ENCODE measurements at regions not wholly inside any gene's neighbourhood (a gene's known extent, or its start where the extent isn't known, plus 50 kb on each side); places are given as distances from the start of the nearest gene placed in this dataset.

- DNase-seq (ENCODE audit: extremely low spot score), result no peak
- POLR2A ChIA-PET, result no interaction called here
- CTCF ChIA-PET, result no interaction called here
- TF ChIP-seq CTCF (IDR thresholded peaks at IDR 0.05; ENCODE audit: control extremely low read depth, extremely low read depth, low read depth, missing control alignments), result no peak
Observed at GRCh38 chr13:44270150-44270549, 103.5 kb upstream of the SERP2 start.

GRCh38 chr13:44271031-44271455 is 102.6 kb upstream of the SERP2 start:
- DNase-seq (ENCODE audit: extremely low spot score), result no peak
- CTCF ChIA-PET, result no interaction called here
- TF ChIP-seq CTCF (IDR thresholded peaks at IDR 0.05; ENCODE audit: control extremely low read depth, extremely low read depth, low read depth, missing control alignments), result no peak
- POLR2A ChIA-PET, result no interaction called here

GRCh38 chr13:44271473-44271872 is 102.2 kb upstream of the SERP2 start:
- TF ChIP-seq CTCF (IDR thresholded peaks at IDR 0.05; ENCODE audit: control extremely low read depth, extremely low read depth, low read depth, missing control alignments), result no peak
- CTCF ChIA-PET, result no interaction called here
- POLR2A ChIA-PET, result no interaction called here
- DNase-seq (ENCODE audit: extremely low spot score), result no peak

GRCh38 chr13:44271915-44272341 is 101.7 kb upstream of the SERP2 start:
- POLR2A ChIA-PET, result no interaction called here

GRCh38 chr13:44272692-44273091 is 100.9 kb upstream of the SERP2 start:
- TF ChIP-seq CTCF (IDR thresholded peaks at IDR 0.05; ENCODE audit: control extremely low read depth, extremely low read depth, low read depth, missing control alignments), result no peak
- CTCF ChIA-PET, result no interaction called here
- DNase-seq (ENCODE audit: extremely low spot score), result no peak
- POLR2A ChIA-PET, result no interaction called here

More at GRCh38 chr13:44271915-44272341, 101.7 kb upstream of the SERP2 start:
- DNase-seq (ENCODE audit: extremely low spot score), result no peak
- TF ChIP-seq CTCF (IDR thresholded peaks at IDR 0.05; ENCODE audit: control extremely low read depth, extremely low read depth, low read depth, missing control alignments), result no peak
- CTCF ChIA-PET, result no interaction called here

- no peak for TF ChIP-seq CTCF (IDR thresholded peaks at IDR 0.05; ENCODE audit: control extremely low read depth, extremely low read depth, low read depth, missing control alignments)
- DNase-seq (ENCODE audit: extremely low spot score), result no peak
- ChIA-PET POLR2A (no interaction called here), CTCF (interaction anchor here (1.2 kb wide), 1 partner anchor 48 kb away, joined by 4 read pairs; no protein-coding TSS in a partner anchor)
Observed at GRCh38 chr13:44273216-44273615, 100.4 kb upstream of the SERP2 start.

All from GM10248 (cell line).